MV-4-11 (cell line): ENCODE measurements at regions not wholly inside any gene's neighbourhood (a gene's known extent, or its start where the extent isn't known, plus 50 kb on each side); places are given as distances from the start of the nearest gene placed in this dataset.
"Not testable (repeated sequence)": the region's sequence is repeated elsewhere in the genome, so short reads cannot be mapped to it uniquely, and the experiment has no call there.

Source experiments
- DNase-seq: peaks from one replicate; lab custom pipeline; 2025; lab: John Stamatoyannopoulos, UW

GRCh38 chr5:129163810-129164378 is 69.3 kb downstream of the ISOC1 start:
- no peak for DNase-seq

- no peak for DNase-seq
These were observed 75.5 kb downstream of the ISOC1 start for GRCh38 chr5:129170050-129170449.

GRCh38 chr5:129171194-129171944 is 76.8 kb downstream of the ISOC1 start:
- no peak for DNase-seq

GRCh38 chr5:129172580-129172979 is 78.0 kb downstream of the ISOC1 start:
- DNase-seq: no peak

- no peak for DNase-seq
These were observed 79.2 kb downstream of the ISOC1 start for GRCh38 chr5:129173771-129174170.

- no peak for DNase-seq
These were observed 79.9 kb downstream of the ISOC1 start for GRCh38 chr5:129174480-129174879.

- no peak for DNase-seq
These were observed 82.9 kb downstream of the ISOC1 start for GRCh38 chr5:129177451-129177850.

- DNase-seq: peak; percentile 44
These were observed 104.8 kb downstream of the ISOC1 start for GRCh38 chr5:129199308-129199707.

GRCh38 chr5:129204525-129204924 is 110.0 kb downstream of the ISOC1 start:
- no peak for DNase-seq

GRCh38 chr5:129216001-129216400 is 121.5 kb downstream of the ISOC1 start:
- DNase-seq: no peak

- no peak for DNase-seq
These were observed 122.6 kb downstream of the ISOC1 start for GRCh38 chr5:129217179-129217578.

- DNase-seq: no peak
These were observed 128.6 kb downstream of the ISOC1 start for GRCh38 chr5:129223178-129223577.

GRCh38 chr5:129228577-129228976 is 134.0 kb downstream of the ISOC1 start:
- DNase-seq: no peak

GRCh38 chr5:129241755-129242154 is 147.2 kb downstream of the ISOC1 start:
- DNase-seq: no peak

- no peak for DNase-seq
These were observed 148.5 kb downstream of the ISOC1 start for GRCh38 chr5:129243039-129243438.

- DNase-seq: no peak
These were observed 149.9 kb downstream of the ISOC1 start for GRCh38 chr5:129244478-129244877.

GRCh38 chr5:129245489-129245888 is 150.9 kb downstream of the ISOC1 start:
- no peak for DNase-seq

- no peak for DNase-seq
These were observed 151.5 kb downstream of the ISOC1 start for GRCh38 chr5:129246088-129246487.

GRCh38 chr5:129249886-129250285 is 155.3 kb downstream of the ISOC1 start:
- DNase-seq: no peak

- no peak for DNase-seq
These were observed 176.8 kb downstream of the ISOC1 start for GRCh38 chr5:129271308-129271707.

- no peak for DNase-seq
These were observed 176.1 kb upstream of the ADAMTS19 start for GRCh38 chr5:129284010-129284409.

GRCh38 chr5:129294216-129294615 is 165.9 kb upstream of the ADAMTS19 start:
- not testable (repeated sequence) for DNase-seq

GRCh38 chr5:129306725-129307124 is 153.4 kb upstream of the ADAMTS19 start:
- no peak for DNase-seq

GRCh38 chr5:129322968-129323367 is 137.1 kb upstream of the ADAMTS19 start:
- DNase-seq: no peak
